HepG2 (cell line): ENCODE measurements at regions not wholly inside any gene's neighbourhood (a gene's known extent, or its start where the extent isn't known, plus 50 kb on each side); places are given as distances from the start of the nearest gene placed in this dataset.

Source experiments
- ATAC-seq: fragments of 200-7000 bp; cut with Tn5 transposase; 3 replicates; pipeline ENCODE4 v1.9.1; 2020; ENCODE audit warnings: mild to moderate bottlenecking, moderate library complexity
- BruUV-seq: library from RNA; stranded (reverse); fragments of 400-500 nt; replicated peaks from 2 replicates; lab custom pipeline; 2021; lab: Mats Ljungman, UMichigan
- CTCF ChIA-PET: fragments of 300-600 bp; formaldehyde crosslinking; extraction: SDS; loops from one replicate; lab custom pipeline; 2021; ENCODE audit warnings: low total read pairs, inconsistent platforms, low intra/inter-chr PET ratio; lab: Yijun Ruan, JAX
- POLR2A ChIA-PET: fragments of 350-600 bp; sonication (Branson Sonifier 250); formaldehyde crosslinking; loops from one replicate; lab custom pipeline; 2020; ENCODE audit warnings: antibody characterized with exemption, inconsistent platforms; lab: Yijun Ruan, JAX
- DNase-seq: peaks from one replicate; pipeline ENCODE4 v3.0.0-alpha.2; 2015; ENCODE audit warnings: low spot score
- FAIRE-seq: peaks from 3 replicates; lab custom pipeline; 2011; peaks lifted over from hg19 to GRCh38; lab: Jason Lieb, UNC
- H2AFZ ChIP-seq: one replicate; pipeline ENCODE4 v1.6.1; 2011; ENCODE audit warnings: low read length, inconsistent platforms
- H3K27ac ChIP-seq: fragments of 300-600 bp; 3 replicates; pipeline ENCODE4 v1.8.0; 2011; ENCODE audit warnings: mixed run types, mild to moderate bottlenecking, mixed read lengths, low read length, inconsistent platforms; ENCODE audit not compliant: insufficient read depth; ENCODE audit errors: extremely low read length
- H3K27me3 ChIP-seq, 2 experiments: fragments of 200-600 bp in 1 of 2; 2 replicates in 1 of 2; 3 replicates in 1 of 2; pipeline versions ENCODE4 v1.6.0 to v1.8.0; 2011; ENCODE audit warnings: low read length in 2 of 2, mild to moderate bottlenecking in 2 of 2, moderate library complexity in 2 of 2, inconsistent platforms in 1 of 2; ENCODE audit not compliant: insufficient read depth in 2 of 2, control insufficient read depth in 1 of 2
- H3K36me3 ChIP-seq, 2 experiments: fragments of 200-600 bp in 1 of 2; replicated peaks in 1 of 2; 2 replicates in 1 of 2; 3 replicates in 1 of 2; pipeline versions ENCODE4 v1.5.1 to v1.8.0; 2011; ENCODE audit warnings: low read length in 2 of 2, inconsistent platforms in 1 of 2; ENCODE audit not compliant: insufficient read depth in 2 of 2, control insufficient read depth in 1 of 2
- H3K4me1 ChIP-seq: 2 replicates; pipeline ENCODE4 v1.5.1; 2012; ENCODE audit warnings: low read length, inconsistent platforms; ENCODE audit not compliant: insufficient read depth
- H3K4me2 ChIP-seq: 2 replicates; pipeline ENCODE4 v1.6.0; 2011; ENCODE audit warnings: low read depth, low read length, inconsistent platforms
- H3K4me3 ChIP-seq, 3 experiments: fragments of 200-600 bp in 1 of 3; sonication (generic), shearing (Covaris generic) in 1 of 3; replicated peaks in 1 of 3; 2 replicates each; pipeline ENCODE4 v1.5.1; 2011 to 2016; ENCODE audit warnings: low read length in 3 of 3, inconsistent platforms in 2 of 3, low read depth in 2 of 3, mild to moderate bottlenecking in 2 of 3, control low read depth in 1 of 3, mixed read lengths in 1 of 3; ENCODE audit not compliant: insufficient read depth in 1 of 3
- H3K79me2 ChIP-seq: one replicate; pipeline ENCODE4 v1.6.1; 2011; ENCODE audit warnings: low read length, inconsistent platforms; ENCODE audit not compliant: insufficient read depth
- H3K9ac ChIP-seq: 2 replicates; pipeline ENCODE4 v1.6.0; 2011; ENCODE audit warnings: mild to moderate bottlenecking, low read depth, low read length, inconsistent platforms; ENCODE audit not compliant: insufficient read depth
- H3K9me3 ChIP-seq: 2 replicates; pipeline ENCODE4 v1.5.1; 2012; ENCODE audit warnings: mild to moderate bottlenecking, low read length
- H4K20me1 ChIP-seq: 2 replicates; pipeline ENCODE4 v1.6.0; 2011; ENCODE audit warnings: inconsistent platforms, mild to moderate bottlenecking, low read length, moderate library complexity; ENCODE audit not compliant: insufficient read depth
- HNF4A ChIP-seq: sonication (generic); formaldehyde crosslinking; IDR thresholded peaks from 2 replicates; pipeline ENCODE4 v1.4.0; 2020; ENCODE audit warnings: missing genetic modification reagents
- MAFF ChIP-seq: IDR thresholded peaks from 2 replicates; pipeline ENCODE4 v1.6.1; 2011; ENCODE audit warnings: low read depth, low read length, improper control_type of control experiment
- MAFK ChIP-seq, 2 experiments: IDR thresholded peaks in 1 of 2; conservative IDR thresholded peaks in 1 of 2; 2 replicates each; pipeline ENCODE4 v1.6.1; 2011; ENCODE audit warnings: improper control_type of control experiment in 2 of 2, low read length in 2 of 2
- MATR3 ChIP-seq: sonication (generic); formaldehyde crosslinking; IDR thresholded peaks from 2 replicates; pipeline ENCODE4 v1.4.0; 2020; ENCODE audit warnings: missing genetic modification reagents
- PRMT3 ChIP-seq: sonication (generic); formaldehyde crosslinking; IDR thresholded peaks from 2 replicates; pipeline ENCODE4 v1.8.1; 2022; ENCODE audit warnings: low read depth, mild to moderate bottlenecking, moderate library complexity, missing genetic modification reagents, borderline replicate concordance
- RFX3 ChIP-seq: IDR thresholded peaks from 2 replicates; pipeline ENCODE4 v1.6.1; 2016; ENCODE audit warnings: missing biosample characterization, missing genetic modification reagents
- RORA ChIP-seq: sonication (generic); formaldehyde crosslinking; IDR thresholded peaks from 2 replicates; pipeline ENCODE4 v1.5.0; 2020; ENCODE audit warnings: mild to moderate bottlenecking, missing genetic modification reagents, moderate library complexity
- SETDB1 ChIP-seq: sonication (generic); formaldehyde crosslinking; IDR thresholded peaks from 2 replicates; pipeline ENCODE4 v1.5.1; 2020; ENCODE audit warnings: missing genetic modification reagents, mild to moderate bottlenecking, borderline replicate concordance
- ZBTB2 ChIP-seq: sonication (generic); formaldehyde crosslinking; IDR thresholded peaks from 2 replicates; pipeline ENCODE4 v1.8.0; 2022; ENCODE audit warnings: low read depth, missing genetic modification reagents
- ZSCAN21 ChIP-seq: sonication (generic); formaldehyde crosslinking; IDR thresholded peaks from 2 replicates; pipeline ENCODE4 v1.8.0; 2022; ENCODE audit warnings: mild to moderate bottlenecking, missing genetic modification reagents, moderate library complexity, borderline replicate concordance
- ZSCAN31 ChIP-seq: sonication (generic); formaldehyde crosslinking; IDR thresholded peaks from 2 replicates; pipeline ENCODE4 v1.5.0; 2020; ENCODE audit warnings: low read depth, mild to moderate bottlenecking, missing genetic modification reagents
- WGBS: methylation state at CpG from one replicate; pipeline ENCODE4 v1.1.6; 2017; ENCODE audit warnings: low lambda C conversion rate; 5-methylcytosine and 5-hydroxymethylcytosine counted together
- in situ Hi-C: cut with HindIII; loops from 2 replicates; pipeline ENCODE4 v1.10.0; 2017; ENCODE audit warnings: low pct_unique_long_range_greater_than_20kb; ENCODE audit not compliant: extremely low pct_ligation_motif_present
- intact Hi-C: fragments of 100-400 bp; cut with micrococcal nuclease; formaldehyde crosslinking; loops from one replicate; pipeline ENCODE4 v1.10.0; 2022; ENCODE audit not compliant: unreplicated experiment
- TF ChIP-seq, protein P1 (sequence below): sonication (generic); formaldehyde crosslinking; IDR thresholded peaks from 2 replicates; pipeline ENCODE4 v1.8.1; 2022; ENCODE audit warnings: mild to moderate bottlenecking, missing genetic modification reagents
- TF ChIP-seq, protein P2 (sequence below): sonication (generic); formaldehyde crosslinking; IDR thresholded peaks from 2 replicates; pipeline ENCODE4 v1.4.0; 2020; ENCODE audit warnings: missing genetic modification reagents, low read depth, mild to moderate bottlenecking, borderline replicate concordance

DNA sequence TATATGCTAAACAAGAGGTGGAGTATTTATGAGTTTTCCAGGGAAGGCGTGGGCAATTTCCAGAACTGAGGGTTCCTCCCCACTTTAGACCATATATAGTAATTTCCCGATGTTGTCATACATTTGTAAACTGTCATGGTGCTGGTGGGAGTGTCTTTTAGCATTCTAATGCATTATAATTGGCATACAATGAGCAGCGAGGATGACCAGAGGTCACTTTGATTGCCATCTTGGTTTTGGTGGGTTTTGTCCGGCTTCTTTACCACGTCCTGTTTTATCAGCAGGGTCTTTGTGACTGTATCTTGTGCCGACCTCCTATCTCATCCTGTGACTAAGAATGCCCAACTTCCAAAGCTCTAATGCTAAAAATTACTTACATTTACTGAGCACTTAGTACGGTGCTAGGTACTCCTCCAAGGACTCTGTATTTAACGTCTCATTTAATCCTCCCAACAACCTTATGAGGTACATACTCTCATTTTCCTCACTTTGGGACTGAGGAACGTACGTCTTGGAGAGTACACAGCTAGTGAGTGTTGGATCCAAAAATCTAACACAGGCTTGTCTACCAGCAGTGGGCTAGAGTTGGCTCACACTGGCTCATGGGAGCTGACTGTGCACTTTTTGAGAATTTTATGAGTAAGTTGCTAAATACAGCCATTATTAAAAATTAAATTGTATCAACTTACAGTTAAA lies 144.8 kb upstream of the NEBL start:
- Histone ChIP-seq H3K27me3 (peaks cover 0 to 12% of the 10 kb centered on the region in 2 experiments; a peak in 1 of 5 replicates), H3K9me3 (no peaks in the 10 kb centered on the region), H3K79me2 (no peaks in the 10 kb centered on the region), H3K4me3 (no peak overlapping the region), H3K4me1 (no peaks in the 10 kb centered on the region), H3K36me3 (no peaks in the 10 kb centered on the region), H3K27ac (no peak overlapping the region), H3K9ac (no peak overlapping the region), H4K20me1 (no peaks in the 10 kb centered on the region), H2AFZ (no peak overlapping the region), H3K4me2 (no peak overlapping the region)
- TF ChIP-seq MAFK (conservative IDR thresholded peaks at IDR 0.05 in 1 of 2, IDR thresholded peaks at IDR 0.05 in 1 of 2; ENCODE audit: low read length in 2 of 2) (peak; percentile 77 to 85), MAFF (peak; percentile 76), SETDB1 (CRISPR knock-in tag) (no peak)
- FAIRE-seq: no peak
- ChIA-PET POLR2A (no interaction called here), CTCF (no interaction called here)
- DNase-seq: no peak
- in situ Hi-C loops (no loop called here), intact Hi-C loops (no loop called here)
- no peak for ATAC-seq
- WGBS: 4% methylated on average over 10 of the region's 10 CpGs
- BruUV-seq: no TSS peak

DNA sequence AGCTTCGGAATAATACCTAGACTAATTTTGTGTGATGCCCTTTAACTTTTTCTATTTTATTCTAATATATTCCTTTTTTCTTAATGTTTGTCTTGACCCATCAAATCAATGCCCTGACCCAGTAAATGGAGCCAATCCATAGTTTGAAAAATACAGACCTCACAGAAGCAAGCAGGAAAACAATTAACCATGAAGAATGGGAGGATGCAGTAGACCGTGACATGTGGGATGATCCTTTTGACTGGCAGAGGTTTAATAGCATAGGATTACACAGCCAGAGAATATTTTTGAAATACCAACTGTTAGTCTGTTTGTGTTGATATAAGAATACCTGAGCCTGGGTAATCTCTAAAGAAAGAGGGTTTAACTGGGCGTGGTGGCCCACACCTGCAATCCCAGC lies 142.6 kb upstream of the NEBL start:
- in situ Hi-C loops (no loop called here), intact Hi-C loops (no loop called here)
- FAIRE-seq: no peak
- ChIA-PET CTCF (no interaction called here), POLR2A (no interaction called here)
- DNase-seq: no peak
- Histone ChIP-seq H3K36me3 (no peaks in the 10 kb centered on the region), H3K4me1 (no peaks in the 10 kb centered on the region), H4K20me1 (no peaks in the 10 kb centered on the region), H3K27me3 (0 out of 5 replicates have a peak, but pooled peaks cover 0 to 8% of the 10 kb centered on the region in 2 experiments), H2AFZ (no peak overlapping the region), H3K9ac (no peak overlapping the region), H3K27ac (no peak overlapping the region), H3K9me3 (no peaks in the 10 kb centered on the region), H3K79me2 (no peaks in the 10 kb centered on the region), H3K4me3 (no peak overlapping the region), H3K4me2 (no peak overlapping the region)
- ATAC-seq: no peak
- WGBS: 3% methylated on average over 3 of the region's 3 CpGs
- BruUV-seq: no TSS peak
- no peak for TF ChIP-seq PRMT3
- no peak for TF ChIP-seq RORA (CRISPR knock-in tag)
- no peak for TF ChIP-seq HNF4A (CRISPR knock-in tag)
- TF ChIP-seq, protein P1, sequence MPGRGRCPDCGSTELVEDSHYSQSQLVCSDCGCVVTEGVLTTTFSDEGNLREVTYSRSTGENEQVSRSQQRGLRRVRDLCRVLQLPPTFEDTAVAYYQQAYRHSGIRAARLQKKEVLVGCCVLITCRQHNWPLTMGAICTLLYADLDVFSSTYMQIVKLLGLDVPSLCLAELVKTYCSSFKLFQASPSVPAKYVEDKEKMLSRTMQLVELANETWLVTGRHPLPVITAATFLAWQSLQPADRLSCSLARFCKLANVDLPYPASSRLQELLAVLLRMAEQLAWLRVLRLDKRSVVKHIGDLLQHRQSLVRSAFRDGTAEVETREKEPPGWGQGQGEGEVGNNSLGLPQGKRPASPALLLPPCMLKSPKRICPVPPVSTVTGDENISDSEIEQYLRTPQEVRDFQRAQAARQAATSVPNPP (CRISPR knock-in tag): no peak
- TF ChIP-seq, protein P2, sequence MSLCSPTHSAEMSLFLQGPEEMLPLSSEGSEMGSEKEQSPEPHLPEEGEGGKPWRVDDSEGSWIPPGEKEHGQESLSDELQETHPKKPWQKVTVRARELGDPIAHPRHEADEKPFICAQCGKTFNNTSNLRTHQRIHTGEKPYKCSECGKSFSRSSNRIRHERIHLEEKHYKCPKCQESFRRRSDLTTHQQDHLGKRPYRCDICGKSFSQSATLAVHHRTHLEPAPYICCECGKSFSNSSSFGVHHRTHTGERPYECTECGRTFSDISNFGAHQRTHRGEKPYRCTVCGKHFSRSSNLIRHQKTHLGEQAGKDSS (CRISPR knock-in tag): no peak
- no peak for TF ChIP-seq ZSCAN21 (CRISPR knock-in tag)
- TF ChIP-seq ZSCAN31 (CRISPR knock-in tag): no peak
- TF ChIP-seq MATR3 (CRISPR knock-in tag): no peak
- TF ChIP-seq RFX3 (CRISPR knock-in tag): no peak
- no peak for TF ChIP-seq ZBTB2 (CRISPR knock-in tag)
